Skeletal muscle tissue (tissue), 3 donors: ENCODE measurements at regions not wholly inside any gene's neighbourhood (a gene's known extent, or its start where the extent isn't known, plus 50 kb on each side); places are given as distances from the start of the nearest gene placed in this dataset.

Experiments used
- H3K27ac ChIP-seq: one replicate; pipeline ENCODE4 v1.7.0; 2013; ENCODE audit warnings: mild to moderate bottlenecking, low read depth, low read length, inconsistent platforms
- H3K27me3 ChIP-seq, 3 donors: one replicate each; pipeline ENCODE4 v1.7.0; 2013; ENCODE audit warnings: low read length in 3 of 3; ENCODE audit not compliant: control insufficient read depth in 3 of 3, insufficient read depth in 3 of 3
- H3K36me3 ChIP-seq, 3 donors: one replicate each; pipeline ENCODE4 v1.7.0; 2013; ENCODE audit warnings: low read length in 3 of 3; ENCODE audit not compliant: control insufficient read depth in 3 of 3, insufficient read depth in 3 of 3
- H3K4me1 ChIP-seq, 3 donors: one replicate each; pipeline ENCODE4 v1.7.0; 2013; ENCODE audit warnings: low read length in 3 of 3, mild to moderate bottlenecking in 3 of 3; ENCODE audit not compliant: control insufficient read depth in 3 of 3, insufficient read depth in 3 of 3
- H3K4me3 ChIP-seq, 3 donors: one replicate each; pipeline ENCODE4 v1.7.0; 2013; ENCODE audit warnings: low read length in 3 of 3
- H3K9ac ChIP-seq, 3 donors: one replicate each; pipeline ENCODE4 v1.7.0; 2013; ENCODE audit warnings: low read length in 3 of 3, mild to moderate bottlenecking in 3 of 3, moderate library complexity in 2 of 3, low read depth in 1 of 3
- H3K9me3 ChIP-seq, 3 donors: one replicate each; pipeline ENCODE4 v1.7.0; 2013; ENCODE audit warnings: low read length in 3 of 3; ENCODE audit not compliant: control insufficient read depth in 3 of 3
- donor health status: Osteomylitis.

GRCh38 chr16:86709103-86709502 is 130.8 kb downstream of the FOXL1 start:
- no peak overlapping the region for H3K9ac ChIP-seq
- no peak overlapping the region for H3K4me3 ChIP-seq
- H3K9me3 ChIP-seq = peaks cover 0 to 8% (median 0%) of the 10 kb centered on the region in 3 donors
- no peaks in the 10 kb centered on the region for H3K36me3 ChIP-seq
- H3K4me1 ChIP-seq = no peaks in the 10 kb centered on the region
- H3K27me3 ChIP-seq = peaks cover 25 to 39% (median 28%) of the 10 kb centered on the region in 3 donors
- H3K27ac ChIP-seq = no peak overlapping the region

- Histone ChIP-seq H3K4me3 (no peak overlapping the region), H3K4me1 (no peaks in the 10 kb centered on the region), H3K36me3 (no peaks in the 10 kb centered on the region), H3K9ac (no peak overlapping the region), H3K9me3 (peaks cover 0 to 8% (median 0%) of the 10 kb centered on the region in 3 donors), H3K27ac (no peak overlapping the region), H3K27me3 (peaks cover 29 to 39% (median 31%) of the 10 kb centered on the region in 3 donors)
Measured at GRCh38 chr16:86709902-86710601, 131.7 kb downstream of the FOXL1 start.

GRCh38 chr16:86710602-86710950 is 132.2 kb downstream of the FOXL1 start:
- H3K4me3 ChIP-seq = no peak overlapping the region
- H3K4me1 ChIP-seq = no peaks in the 10 kb centered on the region
- no peak overlapping the region for H3K27ac ChIP-seq
- no peak overlapping the region for H3K9ac ChIP-seq
- peaks cover 29 to 39% (median 33%) of the 10 kb centered on the region in 3 donors for H3K27me3 ChIP-seq
- peaks cover 0 to 8% (median 0%) of the 10 kb centered on the region in 3 donors for H3K9me3 ChIP-seq
- H3K36me3 ChIP-seq = no peaks in the 10 kb centered on the region

- Histone ChIP-seq H3K9ac (no peak overlapping the region), H3K4me1 (no peaks in the 10 kb centered on the region), H3K27me3 (peaks cover 28 to 39% (median 36%) of the 10 kb centered on the region in 3 donors), H3K36me3 (no peaks in the 10 kb centered on the region), H3K4me3 (no peak overlapping the region), H3K27ac (no peak overlapping the region), H3K9me3 (peaks cover 0 to 7% (median 0%) of the 10 kb centered on the region in 3 donors)
Measured at GRCh38 chr16:86712158-86713009, 134.0 kb downstream of the FOXL1 start.

- Histone ChIP-seq H3K27ac (no peak overlapping the region), H3K9ac (no peak overlapping the region), H3K36me3 (no peaks in the 10 kb centered on the region), H3K27me3 (peaks cover 32 to 39% (median 39%) of the 10 kb centered on the region in 3 donors), H3K4me1 (no peaks in the 10 kb centered on the region), H3K4me3 (no peak overlapping the region), H3K9me3 (peaks cover 0 to 5% (median 0%) of the 10 kb centered on the region in 3 donors)
Measured at GRCh38 chr16:86713021-86713631, 134.8 kb downstream of the FOXL1 start.

DNA sequence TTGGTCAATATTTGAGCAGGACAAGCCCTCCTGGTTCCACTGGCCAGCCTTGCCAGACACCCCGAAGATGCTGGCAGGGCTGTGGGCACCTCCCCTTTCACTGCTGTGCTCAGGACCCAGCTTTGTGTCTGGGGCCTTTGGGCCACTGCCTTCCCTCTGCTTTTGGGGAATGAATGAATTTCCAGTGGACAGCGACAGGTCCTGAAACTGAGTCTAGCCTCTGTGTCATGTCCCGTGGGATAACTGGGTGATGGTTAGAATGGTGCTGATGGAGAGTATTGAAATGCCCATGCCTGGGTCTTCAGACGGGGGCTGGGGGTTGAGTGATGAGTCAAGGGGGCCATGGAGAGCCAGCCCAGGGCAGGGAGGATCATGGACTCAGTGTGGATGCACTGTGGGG is 135.8 kb downstream of the FOXL1 start:
- H3K4me1 ChIP-seq = no peaks in the 10 kb centered on the region
- no peak overlapping the region for H3K9ac ChIP-seq
- no peak overlapping the region for H3K27ac ChIP-seq

GRCh38 chr16:86716649-86717048 is 138.3 kb downstream of the FOXL1 start:
- H3K4me3 ChIP-seq = no peak overlapping the region
- H3K4me1 ChIP-seq = no peaks in the 10 kb centered on the region
- no peak overlapping the region for H3K9ac ChIP-seq
- peaks cover 21 to 33% (median 26%) of the 10 kb centered on the region in 3 donors for H3K27me3 ChIP-seq
- no peaks in the 10 kb centered on the region for H3K36me3 ChIP-seq
- no peaks in the 10 kb centered on the region for H3K9me3 ChIP-seq
- H3K27ac ChIP-seq = no peak overlapping the region

More for the DNA sequence above, 135.8 kb downstream of the FOXL1 start:
- Histone ChIP-seq H3K9me3 (peaks cover 0 to 4% (median 0%) of the 10 kb centered on the region in 3 donors), H3K4me3 (no peak overlapping the region), H3K27me3 (peaks cover 29 to 43% (median 39%) of the 10 kb centered on the region in 3 donors), H3K36me3 (no peaks in the 10 kb centered on the region)

DNA sequence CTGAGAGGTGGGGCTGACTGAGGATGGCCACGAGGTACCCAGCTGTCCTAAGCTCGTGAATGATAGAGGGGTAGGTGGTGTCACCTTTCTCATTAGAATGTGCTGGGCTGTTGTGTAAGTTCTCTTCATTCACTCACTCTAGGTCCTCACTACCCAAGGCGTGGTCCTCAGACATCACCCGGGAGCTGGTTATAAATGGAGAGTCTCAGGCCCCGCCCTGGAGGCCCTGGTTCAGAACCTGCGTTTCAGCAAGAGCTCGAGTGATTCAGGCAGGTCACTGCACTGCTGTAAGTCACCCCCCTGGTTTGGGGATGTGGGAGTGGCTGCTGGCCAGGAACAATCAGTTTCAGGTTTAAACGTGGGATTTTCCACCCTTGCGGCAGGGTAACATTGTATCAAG is 139.8 kb downstream of the FOXL1 start:
- Histone ChIP-seq H3K9me3 (no peaks in the 10 kb centered on the region), H3K36me3 (no peaks in the 10 kb centered on the region), H3K27me3 (peaks cover 14 to 21% (median 20%) of the 10 kb centered on the region in 3 donors), H3K27ac (no peak overlapping the region), H3K9ac (no peak overlapping the region), H3K4me1 (no peaks in the 10 kb centered on the region), H3K4me3 (no peak overlapping the region)

DNA sequence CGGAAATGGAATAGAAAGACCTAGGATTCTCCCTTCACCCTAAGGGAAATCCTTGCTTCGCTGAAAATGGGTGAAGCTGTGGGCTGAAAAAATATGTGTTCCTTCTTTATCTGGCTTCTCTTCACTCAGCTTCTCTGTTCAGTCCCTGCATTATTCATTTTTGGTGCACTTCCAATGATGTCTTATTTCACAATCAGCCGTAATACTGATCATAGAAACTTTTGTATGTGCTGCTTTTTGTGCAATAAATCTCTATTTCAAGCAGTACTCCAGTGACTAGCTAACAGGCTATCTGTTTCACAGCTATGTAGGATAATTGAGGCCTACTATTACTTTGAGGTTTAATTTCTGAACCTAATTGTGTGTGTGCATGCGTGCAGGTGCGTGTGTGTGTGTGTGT is 144.6 kb downstream of the FOXL1 start:
- H3K4me1 ChIP-seq = peaks cover 0 to 3% (median 2%) of the 10 kb centered on the region in 3 donors
- H3K9ac ChIP-seq = no peak overlapping the region
- H3K27me3 ChIP-seq = peaks cover 5 to 16% (median 13%) of the 10 kb centered on the region in 3 donors
- no peaks in the 10 kb centered on the region for H3K36me3 ChIP-seq
- no peak overlapping the region for H3K4me3 ChIP-seq
- no peaks in the 10 kb centered on the region for H3K9me3 ChIP-seq
- no peak overlapping the region for H3K27ac ChIP-seq
